B cell (primary cell): ENCODE measurements at regions not wholly inside any gene's neighbourhood (a gene's known extent, or its start where the extent isn't known, plus 50 kb on each side); places are given as distances from the start of the nearest gene placed in this dataset.

Experiments used
- CTCF ChIP-seq: fragments of 200-600 bp; IDR thresholded peaks from one replicate; pipeline ENCODE4 v1.8.0; 2022; ENCODE audit warnings: antibody characterized with exemption, mild to moderate bottlenecking
- EZH2 ChIP-seq: IDR thresholded peaks from 2 replicates; pipeline ENCODE4 v1.6.1; 2012; ENCODE audit warnings: borderline replicate concordance, low read depth, mild to moderate bottlenecking, moderate library complexity, low read length; ENCODE audit not compliant: insufficient read depth, poor library complexity, severe bottlenecking

DNA sequence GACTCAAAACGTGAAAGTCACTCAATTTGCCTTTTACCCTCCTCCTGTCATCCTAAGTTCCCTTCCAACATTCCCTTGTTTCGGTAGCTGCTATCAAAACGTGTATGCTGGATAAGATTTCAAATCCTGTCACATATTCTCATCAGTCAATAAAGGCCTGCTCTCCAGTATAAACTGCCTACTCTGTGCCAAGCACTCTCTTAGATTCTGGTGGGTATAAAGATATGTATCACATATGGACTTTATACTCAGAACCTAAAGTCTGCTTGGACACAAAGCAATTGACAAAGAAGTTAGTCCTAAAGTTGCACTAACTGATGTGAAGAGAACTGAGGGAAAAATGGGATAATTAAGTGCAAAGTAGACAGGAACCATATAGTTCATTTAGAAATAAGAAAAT, 476.6 kb upstream of the MARCKS start:
- TF ChIP-seq CTCF: no peak
- no peak for TF ChIP-seq EZH2
